ACC112 (cell line): ENCODE measurements at regions not wholly inside any gene's neighbourhood (a gene's known extent, or its start where the extent isn't known, plus 50 kb on each side); places are given as distances from the start of the nearest gene placed in this dataset.

Experiments used
- H2AFZ ChIP-seq: fragments of 200-600 bp; sonication (generic); one replicate; pipeline ENCODE4 v1.6.0; 2017; ENCODE audit warnings: antibody characterized with exemption, low read length; ENCODE audit not compliant: unreplicated experiment
- H3K27ac ChIP-seq: fragments of 200-600 bp; sonication (generic); 2 replicates; pipeline ENCODE4 v1.5.1; 2014; ENCODE audit warnings: low read depth, mild to moderate bottlenecking, antibody characterized with exemption, low read length, moderate library complexity
- H3K27me3 ChIP-seq: fragments of 200-600 bp; sonication (generic); 2 replicates; pipeline ENCODE4 v1.6.1; 2014; ENCODE audit warnings: mild to moderate bottlenecking, antibody characterized with exemption, low read length, moderate library complexity, mixed read lengths; ENCODE audit not compliant: insufficient read depth
- H3K36me3 ChIP-seq: fragments of 200-600 bp; sonication (generic); 2 replicates; pipeline ENCODE4 v1.6.1; 2016; ENCODE audit warnings: mild to moderate bottlenecking, antibody characterized with exemption, low read length, moderate library complexity, mixed read lengths; ENCODE audit not compliant: insufficient read depth
- H3K4me1 ChIP-seq: fragments of 200-600 bp; sonication (generic); one replicate; pipeline ENCODE4 v1.6.1; 2016; ENCODE audit warnings: low read length, mixed read lengths; ENCODE audit not compliant: insufficient read depth, unreplicated experiment, control insufficient read depth
- H3K4me3 ChIP-seq: fragments of 200-600 bp; sonication (generic); 2 replicates; pipeline ENCODE4 v1.5.1; 2014; ENCODE audit warnings: mild to moderate bottlenecking, low read depth, low read length
- H3K79me2 ChIP-seq: fragments of 200-600 bp; sonication (generic); one replicate; pipeline ENCODE4 v1.6.0; 2016; ENCODE audit warnings: low read length; ENCODE audit not compliant: control insufficient read depth, unreplicated experiment, insufficient read depth

GRCh38 chr2:58871469-58872142 lies 630.5 kb upstream of the FANCL start:
- Histone ChIP-seq H3K4me3 (no peak overlapping the region), H2AFZ (no peak overlapping the region), H3K79me2 (no peaks in the 10 kb centered on the region)

GRCh38 chr2:58870704-58871103 lies 629.6 kb upstream of the FANCL start:
- H3K79me2 ChIP-seq = no peaks in the 10 kb centered on the region
- no peaks in the 10 kb centered on the region for H3K27me3 ChIP-seq
- H3K36me3 ChIP-seq = no peaks in the 10 kb centered on the region
- no peak overlapping the region for H3K27ac ChIP-seq
- no peak overlapping the region for H3K4me3 ChIP-seq
- no peak overlapping the region for H2AFZ ChIP-seq
- H3K4me1 ChIP-seq = no peaks in the 10 kb centered on the region

More at GRCh38 chr2:58871469-58872142, 630.5 kb upstream of the FANCL start:
- no peaks in the 10 kb centered on the region for H3K27me3 ChIP-seq
- H3K36me3 ChIP-seq = no peaks in the 10 kb centered on the region
- no peak overlapping the region for H3K27ac ChIP-seq
- H3K4me1 ChIP-seq = no peaks in the 10 kb centered on the region

DNA sequence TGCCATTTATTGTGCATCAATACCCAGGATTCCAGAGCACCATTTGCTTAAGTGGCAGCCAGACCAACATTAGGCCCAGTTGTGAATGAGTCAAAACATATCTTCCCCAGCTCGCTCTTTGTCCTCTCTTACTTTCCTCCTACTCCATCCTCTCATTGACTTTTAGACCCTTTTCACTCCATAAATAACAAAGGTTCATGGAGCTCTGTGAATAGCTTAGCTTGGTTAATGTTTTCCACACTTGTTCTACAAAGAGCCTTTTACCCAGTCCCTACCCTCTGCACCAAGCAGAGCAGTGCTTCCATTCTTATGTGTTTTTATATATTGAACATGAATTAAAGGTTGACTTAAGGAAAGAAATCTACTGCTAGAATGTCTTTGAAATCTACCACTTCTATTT lies 625.8 kb upstream of the FANCL start:
- no peaks in the 10 kb centered on the region for H3K36me3 ChIP-seq
- no peaks in the 10 kb centered on the region for H3K79me2 ChIP-seq
- no peak overlapping the region for H3K4me3 ChIP-seq
- H3K4me1 ChIP-seq = no peaks in the 10 kb centered on the region
- no peaks in the 10 kb centered on the region for H3K27me3 ChIP-seq
- H2AFZ ChIP-seq = no peak overlapping the region
- no peak overlapping the region for H3K27ac ChIP-seq

- Histone ChIP-seq H3K27me3 (no peaks in the 10 kb centered on the region), H3K79me2 (no peaks in the 10 kb centered on the region), H3K27ac (no peak overlapping the region), H3K36me3 (no peaks in the 10 kb centered on the region), H3K4me1 (no peaks in the 10 kb centered on the region), H2AFZ (no peak overlapping the region), H3K4me3 (no peak overlapping the region)
Measured at GRCh38 chr2:58866527-58866926, 625.4 kb upstream of the FANCL start.

DNA sequence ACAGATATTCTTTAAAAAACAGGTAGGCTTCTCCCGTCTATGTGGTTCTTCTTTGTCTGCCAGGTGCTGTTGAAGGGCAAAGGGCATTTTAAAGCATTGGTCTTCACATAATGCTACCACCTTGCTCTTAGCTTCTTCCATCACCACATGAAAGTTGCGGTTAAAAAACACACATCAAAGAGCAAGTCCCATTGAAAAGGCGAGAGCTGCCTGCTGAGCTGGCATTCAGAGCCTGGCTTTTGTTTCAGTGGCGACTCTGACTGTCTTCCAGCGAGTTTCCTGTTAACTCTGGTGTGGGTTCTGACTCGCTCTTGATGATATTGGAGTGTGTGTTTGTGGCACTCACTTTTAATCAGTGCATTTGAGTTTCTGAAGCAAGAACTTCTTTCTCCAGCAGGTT lies 624.9 kb upstream of the FANCL start:
- no peaks in the 10 kb centered on the region for H3K4me1 ChIP-seq
- no peaks in the 10 kb centered on the region for H3K27me3 ChIP-seq
- no peak overlapping the region for H2AFZ ChIP-seq
- H3K36me3 ChIP-seq = no peaks in the 10 kb centered on the region
- no peak overlapping the region for H3K4me3 ChIP-seq
- H3K27ac ChIP-seq = no peak overlapping the region
- H3K79me2 ChIP-seq = no peaks in the 10 kb centered on the region

- H2AFZ ChIP-seq = no peak overlapping the region
- no peak overlapping the region for H3K27ac ChIP-seq
- H3K4me1 ChIP-seq = no peaks in the 10 kb centered on the region
- H3K36me3 ChIP-seq = no peaks in the 10 kb centered on the region
- H3K27me3 ChIP-seq = no peaks in the 10 kb centered on the region
- H3K79me2 ChIP-seq = no peaks in the 10 kb centered on the region
- H3K4me3 ChIP-seq = no peak overlapping the region
Measured at GRCh38 chr2:58865436-58865835, 624.3 kb upstream of the FANCL start.

GRCh38 chr2:58862244-58862643 lies 621.1 kb upstream of the FANCL start:
- no peak overlapping the region for H2AFZ ChIP-seq
- no peaks in the 10 kb centered on the region for H3K36me3 ChIP-seq
- no peaks in the 10 kb centered on the region for H3K79me2 ChIP-seq
- no peak overlapping the region for H3K27ac ChIP-seq
- H3K27me3 ChIP-seq = no peaks in the 10 kb centered on the region
- H3K4me1 ChIP-seq = no peaks in the 10 kb centered on the region
- no peak overlapping the region for H3K4me3 ChIP-seq

- Histone ChIP-seq H3K79me2 (no peaks in the 10 kb centered on the region), H3K27ac (no peak overlapping the region), H3K36me3 (no peaks in the 10 kb centered on the region), H3K27me3 (no peaks in the 10 kb centered on the region), H3K4me3 (no peak overlapping the region), H2AFZ (no peak overlapping the region), H3K4me1 (no peaks in the 10 kb centered on the region)
Measured at GRCh38 chr2:58860586-58860985, 619.5 kb upstream of the FANCL start.

DNA sequence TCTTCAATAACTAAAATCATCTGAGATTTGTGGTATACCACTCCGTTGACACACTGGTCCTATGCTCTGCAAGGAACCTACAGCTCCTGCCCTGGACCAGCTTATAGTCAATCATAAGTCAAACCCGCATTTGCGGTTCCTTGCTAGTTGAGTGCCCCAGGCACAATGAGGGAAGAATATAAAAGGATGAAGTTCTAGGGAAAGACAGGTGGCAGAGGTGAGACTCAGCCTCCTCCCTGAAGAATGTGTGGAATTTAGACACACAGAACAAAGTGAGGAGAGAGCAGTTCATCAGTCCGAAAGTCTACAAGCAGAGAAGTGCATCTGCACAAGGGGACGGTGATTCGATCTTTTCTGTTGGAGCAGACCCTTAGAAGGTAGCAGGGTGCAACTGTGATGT lies 615.0 kb upstream of the FANCL start:
- no peaks in the 10 kb centered on the region for H3K36me3 ChIP-seq
- no peaks in the 10 kb centered on the region for H3K27me3 ChIP-seq
- H2AFZ ChIP-seq = no peak overlapping the region
- no peaks in the 10 kb centered on the region for H3K4me1 ChIP-seq
- H3K27ac ChIP-seq = no peak overlapping the region
- H3K79me2 ChIP-seq = no peaks in the 10 kb centered on the region
- H3K4me3 ChIP-seq = no peak overlapping the region

DNA sequence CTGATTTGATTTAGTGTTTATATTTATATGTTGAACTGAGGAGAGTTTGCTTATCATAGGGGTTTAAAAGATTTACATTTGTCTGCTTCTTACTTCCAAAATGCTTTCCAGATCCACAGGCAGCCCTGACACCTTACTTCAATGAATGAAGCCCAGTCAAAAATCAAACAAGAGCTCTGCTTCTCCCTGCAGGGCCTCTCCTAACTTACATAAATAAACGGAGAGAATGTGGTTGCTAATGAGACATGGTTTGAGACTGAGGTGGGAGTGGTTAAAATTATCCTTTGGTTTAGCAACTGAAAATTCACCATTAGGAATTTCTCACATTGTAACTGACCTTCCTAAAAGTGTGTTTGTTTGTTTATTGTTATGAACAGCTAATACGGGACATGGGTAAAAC lies 612.3 kb upstream of the FANCL start:
- Histone ChIP-seq H3K27ac (no peak overlapping the region), H3K36me3 (no peaks in the 10 kb centered on the region), H3K27me3 (no peaks in the 10 kb centered on the region), H3K4me3 (no peak overlapping the region), H3K4me1 (no peaks in the 10 kb centered on the region), H3K79me2 (no peaks in the 10 kb centered on the region), H2AFZ (no peak overlapping the region)

DNA sequence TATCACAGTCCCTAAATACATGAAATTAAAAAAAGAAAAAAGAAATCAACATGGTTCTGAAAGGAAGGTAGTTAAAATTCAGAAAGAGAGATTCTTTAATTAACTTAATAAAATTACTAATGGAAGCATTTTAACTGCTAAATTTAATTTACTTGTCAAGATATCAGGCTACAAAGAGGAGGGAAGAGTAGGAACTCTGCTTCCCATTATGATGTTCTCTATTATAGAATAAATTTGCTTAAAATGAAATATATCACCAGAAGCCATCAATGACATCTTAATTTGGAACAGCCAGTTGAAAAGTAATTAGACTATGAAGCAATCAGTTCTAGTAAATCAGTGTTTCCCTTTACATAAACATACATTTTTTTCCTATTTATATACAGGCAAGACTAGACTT lies 611.8 kb upstream of the FANCL start:
- Histone ChIP-seq H3K27ac (no peak overlapping the region), H3K27me3 (no peaks in the 10 kb centered on the region), H2AFZ (no peak overlapping the region), H3K36me3 (no peaks in the 10 kb centered on the region), H3K79me2 (no peaks in the 10 kb centered on the region), H3K4me1 (no peaks in the 10 kb centered on the region), H3K4me3 (no peak overlapping the region)
